ENCODE measurements at regions not wholly inside any gene's neighbourhood (a gene's known extent, or its start where the extent isn't known, plus 50 kb on each side); places are given as distances from the start of the nearest gene placed in this dataset.

DNA sequence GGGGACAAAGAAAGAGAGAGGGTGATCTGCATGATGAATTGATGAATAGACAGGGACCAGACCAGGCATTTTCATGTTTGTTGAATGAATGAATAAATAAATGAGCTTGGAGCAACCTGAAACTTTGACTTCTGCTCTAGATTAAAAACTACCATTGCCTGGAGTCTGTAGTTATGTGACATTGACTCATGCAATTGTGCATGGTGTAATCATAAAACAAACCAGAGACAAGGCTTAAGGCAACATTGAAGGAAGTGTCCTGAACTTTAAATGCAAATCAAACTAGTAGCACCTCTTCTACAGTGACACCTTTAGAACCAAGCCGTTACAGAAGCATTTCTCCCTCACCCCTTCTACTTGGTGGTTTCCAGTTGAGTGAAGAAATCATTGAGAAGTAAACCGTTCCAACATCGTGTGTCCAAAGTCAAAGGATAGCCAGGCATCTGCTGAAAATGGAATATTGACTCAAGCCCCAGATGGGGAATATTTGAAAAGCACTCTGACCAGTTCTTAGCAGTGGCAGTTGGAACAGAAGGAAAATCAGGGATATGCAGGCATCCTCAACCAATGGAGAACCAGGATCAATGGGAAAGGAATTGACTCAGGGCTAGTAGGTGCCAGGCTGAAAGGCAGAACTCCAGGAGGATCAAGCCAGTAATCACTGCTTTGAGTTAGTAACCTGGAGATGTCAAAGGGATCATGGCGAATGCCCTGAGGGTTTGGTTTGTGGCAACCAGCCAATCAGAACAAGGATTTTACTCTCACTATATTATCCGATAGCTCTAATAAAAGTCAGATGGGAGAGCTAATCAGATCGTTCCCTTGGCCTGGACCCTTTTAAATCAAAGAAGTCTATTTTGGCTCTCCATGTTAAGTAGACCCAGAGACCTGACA lies 171.2 kb upstream of the TSHZ2 start:
- H3K27ac ChIP-seq (ENCODE audit: low read depth, low read length): no peak overlapping the region
- no peaks in the 10 kb centered on the region for H3K27me3 ChIP-seq (ENCODE audit: insufficient read depth, low read length)
- no peak overlapping the region for H3K4me3 ChIP-seq (ENCODE audit: low read depth, low read length)
- no peaks in the 10 kb centered on the region for H3K36me3 ChIP-seq (ENCODE audit: insufficient read depth, low read length)
- H3K4me1 ChIP-seq (ENCODE audit: control insufficient read depth, insufficient read depth, low read length, unreplicated experiment): no peaks in the 10 kb centered on the region
- H3K79me2 ChIP-seq (ENCODE audit: control insufficient read depth, insufficient read depth, low read length, unreplicated experiment): no peaks in the 10 kb centered on the region
- H2AFZ ChIP-seq (ENCODE audit: low read length, unreplicated experiment): no peak overlapping the region

DNA sequence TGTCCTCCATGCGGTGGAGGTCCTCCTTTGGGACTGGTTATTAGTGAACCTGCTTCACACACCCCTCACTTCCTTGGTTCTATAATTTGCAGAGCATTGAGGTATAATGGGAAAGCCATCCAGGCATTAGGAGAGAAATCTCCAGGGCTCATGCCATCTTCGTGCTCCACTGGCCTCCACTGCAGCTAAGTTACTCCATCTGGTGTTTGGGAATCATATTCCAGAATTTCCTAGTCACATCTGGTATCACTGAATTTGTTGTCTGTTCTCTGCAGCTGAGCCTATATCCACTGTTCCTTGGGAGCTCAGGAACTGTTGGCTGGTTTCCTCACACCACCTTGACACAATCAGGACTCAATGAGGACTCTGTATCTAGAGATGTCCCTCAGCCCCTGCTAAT lies 173.0 kb upstream of the TSHZ2 start:
- Histone ChIP-seq H2AFZ (ENCODE audit: low read length, unreplicated experiment) (no peak overlapping the region), H3K27ac (ENCODE audit: low read depth, low read length) (no peak overlapping the region), H3K36me3 (ENCODE audit: insufficient read depth, low read length) (no peaks in the 10 kb centered on the region), H3K79me2 (ENCODE audit: control insufficient read depth, insufficient read depth, low read length, unreplicated experiment) (no peaks in the 10 kb centered on the region), H3K4me3 (ENCODE audit: low read depth, low read length) (no peak overlapping the region), H3K27me3 (ENCODE audit: insufficient read depth, low read length) (no peaks in the 10 kb centered on the region), H3K4me1 (ENCODE audit: control insufficient read depth, insufficient read depth, low read length, unreplicated experiment) (no peaks in the 10 kb centered on the region)

DNA sequence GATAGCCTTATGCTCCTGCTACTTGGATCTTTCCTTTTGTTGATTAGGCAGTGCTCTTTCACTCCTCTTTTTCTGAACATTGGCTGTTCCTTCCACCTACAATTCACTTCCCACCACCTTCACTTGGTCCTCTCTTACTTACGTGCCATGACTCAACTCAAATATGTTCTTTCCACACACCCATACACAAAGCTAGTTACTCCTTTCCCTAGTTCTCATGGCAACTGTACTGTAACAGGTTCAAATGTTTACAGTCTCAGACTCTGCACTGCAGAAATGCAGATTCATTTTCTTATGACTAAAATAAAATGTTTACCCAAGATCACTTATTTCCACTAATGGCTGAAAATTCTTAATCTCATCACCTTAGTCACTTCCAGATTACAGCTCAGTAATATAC lies 174.0 kb upstream of the TSHZ2 start:
- no peak overlapping the region for H3K27ac ChIP-seq (ENCODE audit: low read depth, low read length)
- no peaks in the 10 kb centered on the region for H3K27me3 ChIP-seq (ENCODE audit: insufficient read depth, low read length)
- H3K4me1 ChIP-seq (ENCODE audit: control insufficient read depth, insufficient read depth, low read length, unreplicated experiment): no peaks in the 10 kb centered on the region
- H2AFZ ChIP-seq (ENCODE audit: low read length, unreplicated experiment): no peak overlapping the region
- no peaks in the 10 kb centered on the region for H3K36me3 ChIP-seq (ENCODE audit: insufficient read depth, low read length)
- no peak overlapping the region for H3K4me3 ChIP-seq (ENCODE audit: low read depth, low read length)
- H3K79me2 ChIP-seq (ENCODE audit: control insufficient read depth, insufficient read depth, low read length, unreplicated experiment): no peaks in the 10 kb centered on the region

DNA sequence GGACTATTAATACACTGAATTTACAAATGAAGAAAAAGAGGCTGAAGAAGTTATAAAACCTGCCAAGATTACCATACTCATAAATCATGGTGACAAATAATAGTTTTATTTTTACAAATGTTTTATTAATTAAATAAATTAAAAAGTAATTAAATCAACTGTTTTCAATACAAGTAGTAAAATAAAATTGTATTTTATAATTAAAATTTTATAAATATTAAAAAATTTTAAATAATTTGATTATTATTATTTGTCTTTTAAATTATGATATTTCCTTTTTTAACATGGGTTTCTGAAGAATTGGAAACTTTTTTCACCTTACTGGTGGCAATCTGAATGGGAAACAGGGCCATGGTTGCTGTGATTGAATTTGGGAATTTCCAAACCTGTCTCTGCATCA lies 177.3 kb upstream of the TSHZ2 start:
- H3K36me3 ChIP-seq (ENCODE audit: insufficient read depth, low read length): no peaks in the 10 kb centered on the region
- H3K4me3 ChIP-seq (ENCODE audit: low read depth, low read length): no peak overlapping the region
- no peak overlapping the region for H2AFZ ChIP-seq (ENCODE audit: low read length, unreplicated experiment)
- H3K4me1 ChIP-seq (ENCODE audit: control insufficient read depth, insufficient read depth, low read length, unreplicated experiment): no peaks in the 10 kb centered on the region
- H3K79me2 ChIP-seq (ENCODE audit: control insufficient read depth, insufficient read depth, low read length, unreplicated experiment): no peaks in the 10 kb centered on the region
- no peak overlapping the region for H3K27ac ChIP-seq (ENCODE audit: low read depth, low read length)
- H3K27me3 ChIP-seq (ENCODE audit: insufficient read depth, low read length): no peaks in the 10 kb centered on the region

DNA sequence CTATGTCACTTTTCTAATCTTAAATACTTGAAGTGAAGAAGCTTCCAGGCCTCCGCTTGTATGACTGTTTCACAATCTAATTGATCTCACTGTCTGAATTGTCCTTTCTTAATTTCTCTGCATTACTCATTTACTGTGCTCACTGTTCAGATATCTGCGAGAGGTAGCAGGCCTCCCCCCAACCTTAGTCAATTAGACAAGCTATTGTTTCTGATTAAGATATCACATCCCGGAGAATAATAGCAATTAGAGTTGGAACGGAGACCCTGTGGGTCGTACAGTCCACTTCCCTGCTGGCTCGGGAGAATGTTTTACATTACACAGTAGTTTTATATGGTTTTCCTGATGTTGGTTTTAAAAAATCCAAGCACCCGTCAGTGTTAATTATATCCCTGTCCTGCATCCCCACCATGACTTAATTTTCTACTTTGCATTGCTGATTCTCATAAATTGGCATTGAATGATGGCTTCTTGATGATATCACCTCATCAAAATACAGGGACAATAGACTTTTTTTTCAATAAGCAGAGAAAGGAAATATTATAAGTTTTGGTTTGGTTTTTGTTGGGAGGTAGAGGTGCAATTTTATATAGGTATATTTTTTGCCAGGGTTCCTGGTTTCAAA lies 178.7 kb upstream of the TSHZ2 start:
- no peaks in the 10 kb centered on the region for H3K4me1 ChIP-seq (ENCODE audit: control insufficient read depth, insufficient read depth, low read length, unreplicated experiment)
- no peak overlapping the region for H3K27ac ChIP-seq (ENCODE audit: low read depth, low read length)
- H3K4me3 ChIP-seq (ENCODE audit: low read depth, low read length): no peak overlapping the region
- no peaks in the 10 kb centered on the region for H3K79me2 ChIP-seq (ENCODE audit: control insufficient read depth, insufficient read depth, low read length, unreplicated experiment)
- H3K27me3 ChIP-seq (ENCODE audit: insufficient read depth, low read length): no peaks in the 10 kb centered on the region
- H2AFZ ChIP-seq (ENCODE audit: low read length, unreplicated experiment): no peak overlapping the region
- H3K36me3 ChIP-seq (ENCODE audit: insufficient read depth, low read length): no peaks in the 10 kb centered on the region

DNA sequence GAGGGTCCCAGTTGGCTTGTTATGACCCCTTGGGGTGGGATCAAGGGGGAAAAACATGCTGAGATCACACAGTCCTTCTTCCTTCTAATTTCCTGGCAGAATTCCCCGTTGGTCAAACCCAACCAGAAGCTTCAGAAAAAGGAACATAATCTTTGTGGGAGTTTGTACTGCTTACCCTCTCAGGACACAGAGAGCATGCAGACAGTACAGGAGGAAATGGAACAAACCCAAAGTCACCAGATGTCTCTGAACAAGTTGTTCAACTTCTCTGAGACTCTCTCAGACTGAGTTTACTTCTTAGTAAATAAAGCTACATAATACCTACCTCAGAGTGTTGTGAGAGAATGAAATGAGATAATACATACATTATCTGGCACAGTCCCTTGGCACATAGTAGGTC lies 181.1 kb upstream of the TSHZ2 start:
- no peak overlapping the region for H3K27ac ChIP-seq (ENCODE audit: low read depth, low read length)
- no peaks in the 10 kb centered on the region for H3K36me3 ChIP-seq (ENCODE audit: insufficient read depth, low read length)

DNA sequence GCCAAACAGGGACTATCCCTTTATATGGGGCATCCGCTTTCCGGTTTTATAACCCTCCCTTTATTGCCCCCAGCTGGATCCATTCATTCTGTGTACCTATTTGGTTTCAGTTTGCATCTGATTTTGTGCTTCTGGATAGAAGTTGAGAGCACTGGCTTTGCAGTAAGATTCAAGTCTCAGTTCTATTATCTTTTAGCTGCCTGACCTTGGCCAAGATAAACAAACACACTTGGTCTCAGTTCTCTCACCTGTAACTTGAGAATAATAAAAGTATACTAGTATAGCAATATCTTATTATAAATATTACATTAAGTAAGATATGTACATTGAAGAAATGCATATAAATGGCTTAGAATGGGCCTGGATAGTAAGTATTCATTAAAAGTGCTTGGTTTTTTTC lies 182.4 kb upstream of the TSHZ2 start:
- no peak overlapping the region for H2AFZ ChIP-seq (ENCODE audit: low read length, unreplicated experiment)
- H3K36me3 ChIP-seq (ENCODE audit: insufficient read depth, low read length): no peaks in the 10 kb centered on the region
- H3K79me2 ChIP-seq (ENCODE audit: control insufficient read depth, insufficient read depth, low read length, unreplicated experiment): no peaks in the 10 kb centered on the region
- H3K4me1 ChIP-seq (ENCODE audit: control insufficient read depth, insufficient read depth, low read length, unreplicated experiment): no peaks in the 10 kb centered on the region
- H3K27ac ChIP-seq (ENCODE audit: low read depth, low read length): no peak overlapping the region
- no peaks in the 10 kb centered on the region for H3K27me3 ChIP-seq (ENCODE audit: insufficient read depth, low read length)
- no peak overlapping the region for H3K4me3 ChIP-seq (ENCODE audit: low read depth, low read length)

More for the DNA sequence above, 181.1 kb upstream of the TSHZ2 start:
- Histone ChIP-seq H3K4me3 (ENCODE audit: low read depth, low read length) (no peak overlapping the region), H2AFZ (ENCODE audit: low read length, unreplicated experiment) (no peak overlapping the region), H3K27me3 (ENCODE audit: insufficient read depth, low read length) (no peaks in the 10 kb centered on the region), H3K4me1 (ENCODE audit: control insufficient read depth, insufficient read depth, low read length, unreplicated experiment) (no peaks in the 10 kb centered on the region), H3K79me2 (ENCODE audit: control insufficient read depth, insufficient read depth, low read length, unreplicated experiment) (no peaks in the 10 kb centered on the region)

DNA sequence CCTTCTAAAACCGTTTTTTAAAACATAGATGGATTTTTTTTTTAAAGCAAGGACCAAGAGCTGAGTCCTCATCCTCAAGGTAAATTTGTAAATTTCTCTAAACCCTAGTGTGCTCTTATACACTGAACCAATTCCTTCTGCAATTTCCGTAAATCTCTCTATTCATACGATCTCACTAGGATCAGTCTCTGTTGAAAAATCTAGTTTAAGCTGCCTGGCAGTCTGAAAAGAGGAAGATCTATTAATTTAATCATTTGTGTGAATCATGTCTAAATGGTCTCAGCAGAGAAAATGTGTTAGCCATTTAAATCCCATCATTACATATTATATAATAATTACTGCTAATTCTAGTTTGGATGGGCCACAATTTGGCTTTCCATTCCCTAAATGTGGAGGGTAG lies 184.2 kb upstream of the TSHZ2 start:
- no peak overlapping the region for H3K27ac ChIP-seq (ENCODE audit: low read depth, low read length)
- H3K36me3 ChIP-seq (ENCODE audit: insufficient read depth, low read length): no peaks in the 10 kb centered on the region
- no peaks in the 10 kb centered on the region for H3K4me1 ChIP-seq (ENCODE audit: control insufficient read depth, insufficient read depth, low read length, unreplicated experiment)
- no peaks in the 10 kb centered on the region for H3K27me3 ChIP-seq (ENCODE audit: insufficient read depth, low read length)
- H3K79me2 ChIP-seq (ENCODE audit: control insufficient read depth, insufficient read depth, low read length, unreplicated experiment): no peaks in the 10 kb centered on the region
- H3K4me3 ChIP-seq (ENCODE audit: low read depth, low read length): no peak overlapping the region
- H2AFZ ChIP-seq (ENCODE audit: low read length, unreplicated experiment): no peak overlapping the region

DNA sequence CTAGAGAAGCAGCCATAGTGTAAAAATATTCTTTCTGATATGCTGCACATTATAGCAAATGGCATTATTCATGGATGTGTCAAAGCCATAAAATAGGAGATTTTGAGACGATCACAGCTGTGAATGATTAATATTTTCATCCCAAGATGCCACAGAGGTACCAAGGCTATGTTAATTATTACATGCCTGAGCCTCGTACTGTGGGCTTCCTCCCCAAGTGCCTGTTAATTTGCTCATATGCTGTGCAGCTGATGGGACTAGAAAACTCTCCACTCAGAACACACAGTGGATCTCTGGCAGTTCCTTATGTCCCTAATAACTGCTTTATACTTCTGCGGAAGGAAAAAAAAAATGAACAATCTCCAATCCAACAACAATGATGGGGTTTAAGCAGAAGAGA lies 184.9 kb upstream of the TSHZ2 start:
- Histone ChIP-seq H3K79me2 (ENCODE audit: control insufficient read depth, insufficient read depth, low read length, unreplicated experiment) (no peaks in the 10 kb centered on the region), H3K36me3 (ENCODE audit: insufficient read depth, low read length) (no peaks in the 10 kb centered on the region), H3K27me3 (ENCODE audit: insufficient read depth, low read length) (no peaks in the 10 kb centered on the region), H3K27ac (ENCODE audit: low read depth, low read length) (no peak overlapping the region), H2AFZ (ENCODE audit: low read length, unreplicated experiment) (no peak overlapping the region), H3K4me3 (ENCODE audit: low read depth, low read length) (no peak overlapping the region), H3K4me1 (ENCODE audit: control insufficient read depth, insufficient read depth, low read length, unreplicated experiment) (no peaks in the 10 kb centered on the region)

DNA sequence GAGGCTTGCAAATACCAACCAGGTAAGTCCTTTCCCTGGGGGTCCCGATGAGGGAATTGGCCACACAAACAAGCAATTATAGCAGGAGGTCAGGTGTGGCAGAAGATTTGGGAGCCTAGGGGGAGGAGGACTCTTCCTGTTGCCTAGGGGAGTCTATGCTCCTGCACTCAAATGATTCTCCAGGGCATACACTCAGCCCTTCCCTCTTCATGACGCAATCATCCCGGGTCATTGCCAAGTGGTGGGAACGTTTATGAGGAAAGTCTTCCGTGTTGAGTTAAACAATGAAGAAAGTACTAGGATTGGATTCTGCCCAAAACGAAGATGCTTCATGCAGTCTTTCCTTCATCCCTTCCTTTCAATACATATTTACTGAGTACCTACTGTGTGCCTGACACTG lies 186.5 kb upstream of the TSHZ2 start:
- Histone ChIP-seq H3K4me1 (ENCODE audit: control insufficient read depth, insufficient read depth, low read length, unreplicated experiment) (no peaks in the 10 kb centered on the region), H2AFZ (ENCODE audit: low read length, unreplicated experiment) (no peak overlapping the region), H3K79me2 (ENCODE audit: control insufficient read depth, insufficient read depth, low read length, unreplicated experiment) (no peaks in the 10 kb centered on the region), H3K36me3 (ENCODE audit: insufficient read depth, low read length) (no peaks in the 10 kb centered on the region), H3K27me3 (ENCODE audit: insufficient read depth, low read length) (no peaks in the 10 kb centered on the region), H3K4me3 (ENCODE audit: low read depth, low read length) (no peak overlapping the region), H3K27ac (ENCODE audit: low read depth, low read length) (no peak overlapping the region)

DNA sequence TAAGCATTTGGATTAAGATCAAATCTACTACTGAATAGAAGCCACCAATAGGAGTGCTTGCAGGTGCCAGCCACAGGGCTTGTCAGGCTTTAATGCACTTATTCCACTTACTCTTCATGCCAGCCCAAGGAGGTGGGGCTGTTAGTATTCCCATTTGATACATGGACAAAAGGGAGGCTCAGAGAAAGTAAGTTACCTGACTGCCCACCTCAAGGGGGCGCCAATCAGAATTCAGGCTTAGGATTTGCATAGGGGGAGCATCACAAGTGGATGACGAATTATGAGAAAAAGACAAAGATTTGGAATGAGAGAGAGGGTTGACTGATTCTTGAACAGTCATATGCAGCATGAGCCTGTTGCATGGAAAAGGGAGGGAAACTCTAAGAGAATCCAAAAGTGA lies 188.4 kb upstream of the TSHZ2 start:
- Histone ChIP-seq H3K79me2 (ENCODE audit: control insufficient read depth, insufficient read depth, low read length, unreplicated experiment) (no peaks in the 10 kb centered on the region), H3K4me1 (ENCODE audit: control insufficient read depth, insufficient read depth, low read length, unreplicated experiment) (no peaks in the 10 kb centered on the region), H3K27me3 (ENCODE audit: insufficient read depth, low read length) (no peaks in the 10 kb centered on the region), H2AFZ (ENCODE audit: low read length, unreplicated experiment) (no peak overlapping the region), H3K27ac (ENCODE audit: low read depth, low read length) (no peak overlapping the region), H3K4me3 (ENCODE audit: low read depth, low read length) (no peak overlapping the region), H3K36me3 (ENCODE audit: insufficient read depth, low read length) (no peaks in the 10 kb centered on the region)

Measured in ACC112 (cell line).